Adrenal gland (tissue), 5 donors: ENCODE measurements at regions not wholly inside any gene's neighbourhood (a gene's known extent, or its start where the extent isn't known, plus 50 kb on each side); places are given as distances from the start of the nearest gene placed in this dataset.

Experiments
- POLR2A ChIP-seq, 2 donors: fragments of 450-650 bp; IDR thresholded peaks; one replicate each; pipeline ENCODE4 v1.6.1; 2017; ENCODE audit warnings: antibody characterized with exemption in 2 of 2, mild to moderate bottlenecking in 2 of 2, moderate library complexity in 1 of 2
- TF ChIP-seq, protein P1 (sequence below), 6 experiments: fragments of 450-650 bp in 4 of 6; fragments of 200-600 bp in 2 of 6; sonication (generic) in 1 of 6; IDR thresholded peaks; 1 replicate in 5 of 6; 2 replicates in 1 of 6; pipeline versions ENCODE4 v1.5.1 to v1.8.0; 2016 to 2021; ENCODE audit warnings: antibody characterized with exemption in 6 of 6, mild to moderate bottlenecking in 2 of 6, moderate library complexity in 1 of 6
- donor health status: DM: no; HTN: no; CAD: no.

DNA sequence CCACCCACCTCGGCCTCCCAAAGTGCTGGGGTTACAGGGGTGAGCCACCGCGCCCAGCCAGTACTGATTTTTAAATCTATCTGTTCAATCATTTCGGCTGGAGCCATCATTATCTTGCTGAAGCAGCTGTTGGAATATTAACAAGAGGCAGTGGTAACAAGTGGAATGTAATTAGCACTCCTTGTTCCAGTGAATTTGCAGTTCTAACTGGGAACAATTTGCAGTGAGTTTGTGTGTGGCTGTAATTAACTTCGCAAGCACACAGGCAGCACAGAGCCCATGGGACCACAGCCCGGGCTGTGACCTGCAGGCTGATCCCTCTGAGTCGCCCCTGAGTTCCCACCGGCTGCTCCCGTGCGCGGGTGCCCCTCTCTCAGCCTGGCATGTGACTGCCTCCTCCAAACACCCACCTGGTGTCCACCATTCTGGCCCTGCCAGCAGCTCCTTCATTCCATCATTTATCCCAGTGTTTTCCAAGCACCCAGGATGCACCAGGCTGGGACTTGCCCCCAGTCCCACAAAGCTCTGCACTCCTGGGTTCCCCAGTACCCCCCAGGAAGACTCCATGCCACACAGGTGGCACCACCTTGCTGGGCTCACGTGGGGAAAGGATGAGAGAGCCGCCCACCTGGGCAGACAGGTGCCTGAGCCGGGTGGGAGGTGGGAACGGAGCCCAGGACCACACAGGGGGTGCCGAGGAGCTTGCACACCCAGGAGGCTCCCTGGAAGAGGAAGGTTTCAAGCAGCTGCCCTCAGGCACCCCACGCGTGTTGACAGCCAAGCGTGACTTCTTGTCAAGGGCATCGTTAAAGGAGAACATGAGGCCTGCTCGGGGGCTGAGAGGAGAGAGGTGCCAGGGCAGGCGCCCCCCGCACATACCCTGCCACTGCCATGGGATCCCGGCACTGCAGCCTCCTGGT lies 75.2 kb downstream of the YTHDF1 start:
- TF ChIP-seq, protein P1, sequence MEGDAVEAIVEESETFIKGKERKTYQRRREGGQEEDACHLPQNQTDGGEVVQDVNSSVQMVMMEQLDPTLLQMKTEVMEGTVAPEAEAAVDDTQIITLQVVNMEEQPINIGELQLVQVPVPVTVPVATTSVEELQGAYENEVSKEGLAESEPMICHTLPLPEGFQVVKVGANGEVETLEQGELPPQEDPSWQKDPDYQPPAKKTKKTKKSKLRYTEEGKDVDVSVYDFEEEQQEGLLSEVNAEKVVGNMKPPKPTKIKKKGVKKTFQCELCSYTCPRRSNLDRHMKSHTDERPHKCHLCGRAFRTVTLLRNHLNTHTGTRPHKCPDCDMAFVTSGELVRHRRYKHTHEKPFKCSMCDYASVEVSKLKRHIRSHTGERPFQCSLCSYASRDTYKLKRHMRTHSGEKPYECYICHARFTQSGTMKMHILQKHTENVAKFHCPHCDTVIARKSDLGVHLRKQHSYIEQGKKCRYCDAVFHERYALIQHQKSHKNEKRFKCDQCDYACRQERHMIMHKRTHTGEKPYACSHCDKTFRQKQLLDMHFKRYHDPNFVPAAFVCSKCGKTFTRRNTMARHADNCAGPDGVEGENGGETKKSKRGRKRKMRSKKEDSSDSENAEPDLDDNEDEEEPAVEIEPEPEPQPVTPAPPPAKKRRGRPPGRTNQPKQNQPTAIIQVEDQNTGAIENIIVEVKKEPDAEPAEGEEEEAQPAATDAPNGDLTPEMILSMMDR (IDR thresholded peaks at IDR 0.05): no peak
- TF ChIP-seq POLR2A (IDR thresholded peaks at IDR 0.05): no peak
